ENCODE measurements at regions not wholly inside any gene's neighbourhood (a gene's known extent, or its start where the extent isn't known, plus 50 kb on each side); places are given as distances from the start of the nearest gene placed in this dataset.
"Not testable (repeated sequence)": the region's sequence is repeated elsewhere in the genome, so short reads cannot be mapped to it uniquely, and the experiment has no call there.

- DNase-seq, result no peak
Observed at GRCh38 chr13:63344711-63345110, 1929.1 kb upstream of the PCDH20 start.

GRCh38 chr13:63337921-63338320 is 1922.3 kb upstream of the PCDH20 start:
- no peak for DNase-seq

GRCh38 chr13:63337041-63337440 is 1921.4 kb upstream of the PCDH20 start:
- DNase-seq, result no peak

- DNase-seq, result no peak
Observed at GRCh38 chr13:63336549-63336948, 1920.9 kb upstream of the PCDH20 start.

GRCh38 chr13:63327584-63327983 is 1911.9 kb upstream of the PCDH20 start:
- no peak for DNase-seq

GRCh38 chr13:63323441-63323840 is 1907.8 kb upstream of the PCDH20 start:
- no peak for DNase-seq

- DNase-seq, result no peak
Observed at GRCh38 chr13:63311587-63311986, 1895.9 kb upstream of the PCDH20 start.

- no peak for DNase-seq
Observed at GRCh38 chr13:63308549-63309165, 1893.0 kb upstream of the PCDH20 start.

- no peak for DNase-seq
Observed at GRCh38 chr13:63307228-63307627, 1891.6 kb upstream of the PCDH20 start.

GRCh38 chr13:63305641-63306133 is 1890.0 kb upstream of the PCDH20 start:
- DNase-seq, result no peak

GRCh38 chr13:63304497-63304896 is 1888.8 kb upstream of the PCDH20 start:
- DNase-seq, result no peak

GRCh38 chr13:63299866-63300394 is 1884.3 kb upstream of the PCDH20 start:
- DNase-seq, result no peak

GRCh38 chr13:63297163-63297562 is 1881.5 kb upstream of the PCDH20 start:
- DNase-seq, result no peak

GRCh38 chr13:63291701-63292100 is 1876.1 kb upstream of the PCDH20 start:
- DNase-seq, result no peak

- no peak for DNase-seq
Observed at GRCh38 chr13:63288576-63288975, 1872.9 kb upstream of the PCDH20 start.

- no peak for DNase-seq
Observed at GRCh38 chr13:63287926-63288325, 1872.3 kb upstream of the PCDH20 start.

GRCh38 chr13:63285426-63285825 is 1869.8 kb upstream of the PCDH20 start:
- DNase-seq, result no peak

- no peak for DNase-seq
Observed at GRCh38 chr13:63279136-63279535, 1863.5 kb upstream of the PCDH20 start.

GRCh38 chr13:63274772-63275171 is 1859.1 kb upstream of the PCDH20 start:
- no peak for DNase-seq

GRCh38 chr13:63249411-63250187 is 1834.0 kb upstream of the PCDH20 start:
- no peak for DNase-seq

GRCh38 chr13:63236667-63237396 is 1821.2 kb upstream of the PCDH20 start:
- DNase-seq, result not testable (repeated sequence)

- not testable (repeated sequence) for DNase-seq
Observed at GRCh38 chr13:63218596-63218995, 1802.9 kb upstream of the PCDH20 start.

GRCh38 chr13:63209330-63210017 is 1793.8 kb upstream of the PCDH20 start:
- no peak for DNase-seq
